KG1 (cell line): ENCODE measurements at regions not wholly inside any gene's neighbourhood (a gene's known extent, or its start where the extent isn't known, plus 50 kb on each side); places are given as distances from the start of the nearest gene placed in this dataset.
A peak's percentile ranks its signal among the peaks of the same experiment; 100 is the strongest.
"Not testable (repeated sequence)": the region's sequence is repeated elsewhere in the genome, so short reads cannot be mapped to it uniquely, and the experiment has no call there.

Source experiments
- DNase-seq: peaks from one replicate; lab custom pipeline; 2025; lab: John Stamatoyannopoulos, UW

DNA sequence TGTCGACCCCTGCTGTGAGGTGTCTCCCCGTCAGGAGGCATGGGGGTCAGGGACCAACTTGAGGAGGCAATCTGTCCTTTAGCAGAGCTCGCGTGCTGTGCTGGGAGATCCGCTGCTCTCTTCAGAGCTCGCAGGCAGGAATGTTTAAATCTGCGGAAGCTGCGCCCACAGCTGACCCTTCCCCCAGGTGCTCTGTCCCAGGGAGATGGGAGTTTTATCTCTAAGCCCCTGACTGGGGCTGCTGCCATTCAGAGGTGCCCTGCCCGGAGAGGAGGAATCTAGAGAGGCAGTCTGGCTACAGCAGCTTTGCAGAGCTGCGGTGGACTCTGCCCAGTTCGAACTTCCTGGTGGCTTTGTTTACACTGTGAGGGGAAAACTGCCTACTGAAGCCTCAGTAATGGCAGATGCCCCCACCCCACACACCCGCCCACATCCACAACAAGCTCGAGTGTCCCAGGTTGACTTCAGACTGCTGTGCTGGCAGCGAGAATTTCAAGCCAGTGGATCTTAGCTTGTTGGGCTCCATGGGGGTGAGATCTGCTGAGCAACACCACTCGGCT lies 133.1 kb downstream of the CENPC start:
- DNase-seq = not testable (repeated sequence)

DNA sequence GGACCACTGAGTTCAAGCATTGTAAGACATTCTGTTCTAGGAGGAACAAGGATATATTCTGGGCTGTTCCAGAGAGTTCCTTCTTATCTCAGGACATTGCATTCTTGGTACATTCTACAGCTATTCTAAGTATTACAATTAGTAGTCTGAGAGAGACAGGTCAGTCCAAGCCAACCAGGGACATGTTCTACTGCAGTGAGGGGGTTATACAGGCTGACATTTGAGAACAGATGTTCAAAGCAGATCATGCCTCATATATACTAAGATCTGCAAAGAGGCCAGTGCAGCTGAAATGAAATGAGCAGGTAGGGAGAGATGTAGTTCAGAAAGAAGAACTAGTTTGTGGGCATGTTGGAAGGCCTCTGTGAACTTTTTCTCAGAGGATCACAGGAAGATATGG lies 142.0 kb downstream of the CENPC start:
- no peak for DNase-seq

- no peak for DNase-seq
These were observed 143.4 kb downstream of the CENPC start for GRCh38 chr4:67401902-67402301.

DNA sequence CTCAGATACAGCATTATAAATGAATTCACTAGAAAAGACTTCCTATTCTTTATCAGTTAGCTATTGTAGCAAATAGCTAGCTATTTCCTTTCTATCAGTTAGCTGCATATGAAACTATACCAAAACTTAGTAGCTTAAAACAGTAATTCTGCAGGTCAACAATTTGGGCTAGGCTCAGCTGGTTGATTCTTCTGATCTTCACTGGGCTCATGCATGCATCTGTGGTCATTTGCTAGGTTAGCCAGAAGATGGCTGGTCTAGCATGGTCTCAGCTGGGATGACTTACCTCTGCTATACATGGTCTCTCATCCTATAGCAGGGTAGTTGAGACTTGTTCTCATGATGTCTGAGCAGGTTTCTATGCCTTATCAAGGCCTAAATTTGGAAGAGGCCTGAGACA lies 147.4 kb downstream of the CENPC start:
- DNase-seq = no peak

- DNase-seq = no peak
These were observed 148.3 kb downstream of the CENPC start for GRCh38 chr4:67397031-67397430.

- no peak for DNase-seq
These were observed 149.3 kb downstream of the CENPC start for GRCh38 chr4:67396008-67396407.

- DNase-seq = no peak
These were observed 150.4 kb downstream of the CENPC start for GRCh38 chr4:67394879-67395278.

GRCh38 chr4:67393699-67394281 lies 151.5 kb downstream of the CENPC start:
- DNase-seq = peak; percentile 4

GRCh38 chr4:67393007-67393406 lies 152.3 kb downstream of the CENPC start:
- no peak for DNase-seq

DNA sequence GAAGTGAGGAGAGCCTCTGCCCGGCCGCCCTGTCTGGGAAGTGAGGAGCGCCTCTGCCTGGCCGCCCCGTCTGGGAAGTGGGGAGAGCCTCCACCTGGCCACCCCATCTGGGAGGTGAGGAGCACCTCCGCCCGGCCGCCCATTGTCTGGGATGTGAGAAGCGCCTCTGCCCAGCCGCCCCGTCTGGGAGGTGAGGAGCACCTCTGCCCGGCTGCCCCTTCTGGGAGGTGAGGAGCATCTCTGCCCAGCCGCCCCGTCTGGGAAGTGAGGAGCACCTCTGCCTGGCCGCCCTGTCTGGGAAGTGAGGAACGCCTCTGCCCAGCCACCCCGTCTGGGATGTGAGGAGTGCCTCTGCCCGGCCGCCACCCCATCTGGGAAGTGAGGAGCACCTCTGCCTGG lies 163.9 kb downstream of the CENPC start:
- not testable (repeated sequence) for DNase-seq

GRCh38 chr4:67380702-67381405 lies 164.4 kb downstream of the CENPC start:
- DNase-seq = not testable (repeated sequence)

DNA sequence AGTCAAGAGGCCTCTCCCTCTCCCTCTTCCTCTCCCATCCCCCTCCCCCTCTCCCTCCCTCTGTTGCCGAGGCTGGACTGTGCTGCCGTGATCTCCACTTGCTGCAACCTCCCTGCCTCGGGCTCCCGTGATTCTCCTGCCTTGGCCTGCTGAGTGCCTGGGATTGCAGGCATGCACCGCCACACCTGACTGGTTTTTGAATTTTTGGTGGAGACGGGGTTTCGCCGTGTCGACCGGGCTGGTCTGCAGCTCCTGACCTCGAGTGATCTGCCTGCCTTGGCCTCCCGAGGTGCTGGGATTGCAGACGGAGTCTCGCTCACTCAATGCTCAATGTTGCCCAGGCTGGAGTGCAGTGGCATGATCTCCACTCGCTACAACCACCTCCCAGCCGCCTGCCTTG lies 165.1 kb downstream of the CENPC start:
- no peak for DNase-seq

DNA sequence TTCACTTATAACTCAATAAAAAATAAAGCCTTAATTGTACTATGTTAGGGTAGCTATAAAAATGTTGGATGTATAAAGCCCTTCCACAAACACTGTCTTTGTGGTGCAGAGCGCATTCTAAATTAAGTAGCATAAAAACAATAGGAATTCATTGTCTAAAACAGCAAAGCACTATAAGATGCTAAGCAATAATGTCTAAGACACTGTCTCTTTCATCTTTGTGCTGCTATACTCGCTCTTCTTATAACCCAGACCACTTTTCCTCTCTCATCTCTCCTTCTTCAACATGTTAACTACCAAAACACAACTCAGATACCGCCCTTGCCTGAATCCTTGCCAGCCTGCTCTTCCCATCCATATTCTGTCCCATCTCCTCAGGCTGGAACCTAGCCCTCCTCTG lies 170.0 kb downstream of the CENPC start:
- no peak for DNase-seq

- no peak for DNase-seq
These were observed 173.7 kb downstream of the CENPC start for GRCh38 chr4:67371615-67372014.

GRCh38 chr4:67366311-67366861 lies 178.9 kb downstream of the CENPC start:
- no peak for DNase-seq

DNA sequence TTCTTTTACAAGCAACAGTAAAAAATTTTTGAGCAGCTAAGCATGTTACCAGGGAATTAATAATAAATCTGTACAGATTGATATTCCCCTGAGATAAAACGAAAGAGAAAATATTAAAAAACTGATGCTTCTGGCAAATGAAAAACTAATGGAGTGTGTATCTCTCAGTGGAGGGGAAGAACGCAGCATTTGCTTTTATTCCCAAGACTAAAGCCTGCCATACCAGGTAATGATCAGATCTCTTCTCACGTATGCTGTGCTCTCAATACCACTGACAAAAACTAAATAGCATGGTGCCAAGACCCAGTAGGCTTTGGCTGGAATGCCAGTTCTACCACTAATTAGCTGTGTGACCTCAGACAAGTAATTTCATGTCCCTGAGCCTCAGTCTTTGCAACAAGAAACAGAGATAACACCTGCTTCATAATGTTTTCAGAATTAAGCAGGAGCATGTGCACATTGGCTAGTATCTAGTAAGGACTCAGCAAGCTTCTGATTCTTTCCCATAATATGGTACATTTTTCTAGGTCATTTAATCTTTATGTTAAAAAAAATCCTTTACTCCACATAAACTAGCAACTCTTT lies 179.6 kb downstream of the CENPC start:
- DNase-seq = no peak

DNA sequence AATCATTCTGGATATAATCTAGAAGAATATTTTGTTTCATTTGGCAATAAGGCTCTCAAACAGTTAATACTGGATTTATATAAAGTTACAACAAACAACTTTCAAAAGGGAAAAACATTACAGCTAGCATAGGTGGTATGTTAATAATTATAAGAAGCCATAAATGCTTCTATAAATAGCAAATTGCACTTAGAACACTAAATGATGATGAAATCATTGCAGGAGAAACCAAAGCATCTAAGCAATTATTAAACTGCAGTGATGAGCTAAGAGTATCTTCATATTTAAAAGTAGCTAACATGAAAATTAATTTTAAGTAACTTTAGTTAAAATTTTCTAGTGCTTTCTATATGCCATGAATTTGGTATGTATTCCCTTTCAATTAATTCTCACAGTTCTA lies 189.5 kb downstream of the CENPC start:
- no peak for DNase-seq

- DNase-seq = no peak
These were observed 198.6 kb downstream of the CENPC start for GRCh38 chr4:67346654-67347053.

DNA sequence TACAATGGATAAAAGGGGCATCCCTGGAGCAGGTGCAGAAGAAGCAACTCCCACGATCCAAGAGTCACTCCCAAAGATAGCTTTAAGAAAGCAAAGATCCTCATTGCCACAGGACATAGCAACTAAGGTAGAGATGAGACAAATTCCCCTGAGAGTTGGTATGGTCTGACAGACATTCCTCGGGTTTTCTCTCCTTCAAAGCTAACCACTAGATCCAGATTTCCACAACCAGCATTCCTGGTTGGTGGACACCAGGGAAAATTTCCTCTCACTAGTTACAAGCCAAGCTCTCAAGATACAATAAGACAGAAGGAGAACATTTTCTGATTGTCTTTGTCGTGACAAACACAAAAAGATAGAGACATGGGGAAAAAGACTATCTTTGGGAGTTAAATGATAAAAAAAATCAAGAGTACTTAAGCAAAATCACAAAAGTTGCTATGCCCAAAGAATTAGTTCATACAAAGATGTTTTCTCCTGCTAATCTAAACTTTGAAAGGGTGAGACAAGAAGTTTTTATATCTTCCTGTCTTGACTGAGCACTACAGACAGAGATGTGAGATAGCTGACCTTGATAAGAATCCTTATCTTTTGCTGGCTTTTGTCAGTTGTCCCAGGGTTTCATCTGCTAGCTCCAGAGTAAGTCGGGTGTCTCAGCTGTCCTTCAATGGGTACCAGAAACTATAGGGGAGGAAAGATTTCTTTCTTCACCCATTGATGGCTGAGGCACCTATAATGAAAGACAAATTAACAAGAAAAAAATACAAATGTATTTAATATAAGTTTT lies 200.5 kb downstream of the CENPC start:
- DNase-seq = no peak

- DNase-seq = no peak
These were observed 202.1 kb downstream of the CENPC start for GRCh38 chr4:67343199-67343598.

DNA sequence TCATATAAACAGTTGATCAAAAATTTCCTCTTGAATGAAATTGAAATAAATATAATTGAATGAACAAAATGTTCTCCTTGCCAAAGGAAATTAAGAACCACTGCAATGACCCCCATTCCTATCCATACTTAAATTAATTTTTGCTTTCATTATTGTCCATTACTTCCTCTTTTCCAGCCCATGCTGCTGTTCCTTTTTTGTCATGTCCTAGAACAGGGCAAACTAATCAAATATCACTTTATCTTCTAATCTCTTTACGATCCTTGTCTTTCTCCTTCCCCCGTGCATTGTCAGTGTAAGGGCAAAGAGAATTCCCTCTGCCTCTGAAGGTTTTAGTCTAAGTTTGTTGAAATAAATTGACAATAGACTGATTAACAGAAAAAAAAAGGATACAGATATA lies 203.0 kb downstream of the CENPC start:
- DNase-seq = no peak

DNA sequence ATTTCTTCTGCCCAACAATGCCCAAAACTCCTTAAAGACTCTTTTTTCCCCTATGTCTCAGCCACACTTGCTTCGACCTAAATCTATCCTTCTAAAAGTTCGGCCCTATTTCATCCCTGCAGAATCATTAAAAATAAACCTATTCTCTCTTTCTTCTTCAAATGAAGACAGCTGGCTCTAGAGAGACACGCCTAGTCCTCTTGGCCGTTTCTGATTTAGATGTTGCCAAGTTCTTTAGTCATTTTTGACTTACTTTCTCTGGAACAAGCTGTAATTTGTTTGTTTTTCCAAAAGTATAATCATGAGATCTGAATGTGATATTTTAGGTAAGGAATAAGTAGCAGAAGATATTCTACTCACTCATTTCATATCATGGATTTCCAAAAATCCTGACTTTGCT lies 211.6 kb downstream of the CENPC start:
- no peak for DNase-seq
